DND-41 (cell line): ENCODE measurements at regions not wholly inside any gene's neighbourhood (a gene's known extent, or its start where the extent isn't known, plus 50 kb on each side); places are given as distances from the start of the nearest gene placed in this dataset.

Source experiments
- CTCF ChIP-seq: IDR thresholded peaks from 2 replicates; pipeline ENCODE4 v1.5.1; 2012; ENCODE audit warnings: borderline replicate concordance, low read length, moderate library complexity, mild to moderate bottlenecking; ENCODE audit not compliant: poor library complexity, severe bottlenecking; ENCODE audit errors: extremely low read depth
- EZH2 ChIP-seq: IDR thresholded peaks from 3 replicates; pipeline ENCODE4 v1.6.1; 2012; ENCODE audit warnings: borderline replicate concordance, low read depth, mild to moderate bottlenecking, moderate library complexity, low read length, inconsistent platforms; ENCODE audit not compliant: severe bottlenecking

GRCh38 chr2:122856696-122857095, 1101.2 kb downstream of the TSN start:
- TF ChIP-seq EZH2 (no peak), CTCF (no peak)
